HCT116 (cell line): ENCODE measurements at regions not wholly inside any gene's neighbourhood (a gene's known extent, or its start where the extent isn't known, plus 50 kb on each side); places are given as distances from the start of the nearest gene placed in this dataset.

Experiments
- ATAC-seq: fragments of 200-7000 bp; cut with Tn5 transposase; 2 replicates; pipeline ENCODE4 v1.9.1; 2020; ENCODE audit warnings: mild to moderate bottlenecking, moderate library complexity
- BruUV-seq: library from RNA; stranded (reverse); fragments of 400-500 nt; replicated peaks from 2 replicates; lab custom pipeline; 2021; lab: Mats Ljungman, UMichigan
- CTCF ChIA-PET: fragments of 300-600 bp; sonication (Branson Sonifier 250); formaldehyde crosslinking; loops from one replicate; lab custom pipeline; 2021; ENCODE audit warnings: antibody characterized with exemption; lab: Charles Lee
- POLR2A ChIA-PET: fragments of 300-600, 350-600 bp; sonication (Branson Sonifier 250); formaldehyde crosslinking; loops from one replicate; lab custom pipeline; 2021; ENCODE audit warnings: antibody characterized with exemption; lab: Charles Lee
- RAD21 ChIA-PET, 2 experiments: fragments of 300-600 bp; sonication (Branson Sonifier 250); formaldehyde crosslinking; loops; one replicate each; lab custom pipeline; 2023; ENCODE audit warnings: low total read pairs in 2 of 2; ENCODE audit not compliant: uncharacterized antibody in 2 of 2, unreplicated experiment in 2 of 2, low non-redundant PET in 1 of 2; lab: Charles Lee
- DNase-seq: peaks from one replicate; pipeline ENCODE4 v3.0.0-alpha.2; 2010; ENCODE audit warnings: low read depth, low spot score
- H2AFZ ChIP-seq: fragments of 200-600 bp; shearing (Covaris generic), sonication (generic); 2 replicates; pipeline ENCODE4 v1.6.1; 2017; ENCODE audit warnings: low read depth, mixed run types, mixed read lengths, antibody characterized with exemption, low read length; ENCODE audit not compliant: poor library complexity, severe bottlenecking
- H3K27ac ChIP-seq: 2 replicates; pipeline ENCODE4 v1.5.1; 2012; ENCODE audit warnings: low read depth, low read length
- H3K27me3 ChIP-seq: fragments of 200-600 bp; sonication (generic); 2 replicates; pipeline ENCODE4 v1.6.1; 2016; ENCODE audit warnings: mixed run types, low read length, mixed read lengths; ENCODE audit not compliant: insufficient read depth
- H3K36me3 ChIP-seq, 2 experiments: fragments of 200-500 bp in 1 of 2; fragments of 200-600 bp in 1 of 2; sonication (Bioruptor generic) in 1 of 2; sonication (generic) in 1 of 2; 2 replicates each; pipeline versions ENCODE4 v1.5.1 to v1.6.1; 2014 to 2016; ENCODE audit warnings: low read length in 2 of 2, inconsistent platforms in 1 of 2, mixed read lengths in 1 of 2, mixed run types in 1 of 2; ENCODE audit not compliant: insufficient read depth in 2 of 2, control insufficient read depth in 1 of 2
- H3K4me1 ChIP-seq, 2 experiments: fragments of 200-600 bp in 1 of 2; sonication (generic) in 1 of 2; 2 replicates each; pipeline versions ENCODE4 v1.5.1 to v1.6.1; 2012 to 2017; ENCODE audit warnings: low read length in 2 of 2, inconsistent platforms in 1 of 2, mild to moderate bottlenecking in 1 of 2, mixed read lengths in 1 of 2, mixed run types in 1 of 2, moderate library complexity in 1 of 2; ENCODE audit not compliant: insufficient read depth in 2 of 2, control insufficient read depth in 1 of 2
- H3K4me2 ChIP-seq: fragments of 200-600 bp; sonication (generic); 2 replicates; pipeline ENCODE4 v1.6.1; 2017; ENCODE audit warnings: mixed run types, low read length, mixed read lengths
- H3K4me3 ChIP-seq, 2 experiments: fragments of 200-600 bp in 1 of 2; sonication (generic) in 1 of 2; replicated peaks in 1 of 2; 2 replicates each; pipeline ENCODE4 v1.5.1; 2011 to 2016; ENCODE audit warnings: low read length in 2 of 2, control low read depth in 1 of 2, low read depth in 1 of 2, mild to moderate bottlenecking in 1 of 2, mixed read lengths in 1 of 2, mixed run types in 1 of 2
- H3K79me2 ChIP-seq: fragments of 200-600 bp; sonication (generic); 2 replicates; pipeline ENCODE4 v1.6.1; 2017; ENCODE audit warnings: mild to moderate bottlenecking, mixed run types, low read length, moderate library complexity, mixed read lengths; ENCODE audit not compliant: insufficient read depth
- H3K9ac ChIP-seq: fragments of 200-600 bp; sonication (generic); 2 replicates; pipeline ENCODE4 v1.6.1; 2016; ENCODE audit warnings: low read length, mixed read lengths
- H3K9me2 ChIP-seq: fragments of 200-600 bp; sonication (generic), shearing (Covaris generic); 2 replicates; pipeline ENCODE4 v1.6.1; 2017; ENCODE audit warnings: mixed run types, mild to moderate bottlenecking, moderate library complexity; ENCODE audit not compliant: insufficient read depth
- H3K9me3 ChIP-seq, 2 experiments: fragments of 200-500 bp in 1 of 2; fragments of 200-600 bp in 1 of 2; sonication (Bioruptor generic) in 1 of 2; sonication (generic) in 1 of 2; 2 replicates each; pipeline ENCODE4 v1.6.1; 2014 to 2017; ENCODE audit warnings: low read length in 2 of 2, mixed read lengths in 2 of 2, inconsistent platforms in 1 of 2, low read depth in 1 of 2, mild to moderate bottlenecking in 1 of 2, mixed run types in 1 of 2, moderate library complexity in 1 of 2; ENCODE audit not compliant: control insufficient read depth in 1 of 2, insufficient read depth in 1 of 2
- H4K20me1 ChIP-seq: fragments of 200-600 bp; sonication (generic), shearing (Covaris generic); 2 replicates; pipeline ENCODE4 v1.6.1; 2017; ENCODE audit warnings: mixed run types, mild to moderate bottlenecking, moderate library complexity; ENCODE audit not compliant: insufficient read depth
- ATF3 ChIP-seq: IDR thresholded peaks from 2 replicates; pipeline ENCODE4 v1.6.1; 2012
- CTCF ChIP-seq, 3 experiments: fragments of 200-600 bp in 1 of 3; sonication (generic) in 1 of 3; IDR thresholded peaks in 2 of 3; conservative IDR thresholded peaks in 1 of 3; 2 replicates each; pipeline ENCODE4 v1.5.1; 2012 to 2017; ENCODE audit warnings: low read depth in 2 of 3, low read length in 2 of 3, antibody characterized with exemption in 1 of 3, borderline replicate concordance in 1 of 3, control low read depth in 1 of 3, mild to moderate bottlenecking in 1 of 3, mixed read lengths in 1 of 3, mixed run types in 1 of 3, moderate library complexity in 1 of 3; ENCODE audit not compliant: insufficient read depth in 1 of 3
- EGR1 ChIP-seq: IDR thresholded peaks from 2 replicates; pipeline ENCODE4 v1.6.1; 2012; ENCODE audit warnings: low read depth
- ELF1 ChIP-seq: IDR thresholded peaks from 2 replicates; pipeline ENCODE4 v1.6.1; 2012; ENCODE audit warnings: low read depth, borderline replicate concordance
- EZH2 ChIP-seq: fragments of 200-600 bp; sonication (generic); IDR thresholded peaks from 2 replicates; pipeline ENCODE4 v1.6.1; 2017; ENCODE audit warnings: antibody characterized with exemption, mixed run types
- SP1 ChIP-seq: IDR thresholded peaks from 2 replicates; pipeline ENCODE4 v1.6.1; 2012; ENCODE audit warnings: low read depth
- ZBTB33 ChIP-seq: IDR thresholded peaks from 2 replicates; pipeline ENCODE4 v1.6.1; 2011; ENCODE audit warnings: mild to moderate bottlenecking, low read length, moderate library complexity; ENCODE audit not compliant: insufficient replicate concordance; ENCODE audit errors: extremely low read depth
- intact Hi-C: fragments of 100-400 bp; cut with micrococcal nuclease; formaldehyde crosslinking; loops from 2 replicates; pipeline ENCODE4 v1.10.0; 2022

- BruUV-seq, result no TSS peak
- intact Hi-C loops, result no loop called here
- Histone ChIP-seq H3K27ac (no peak overlapping the region), H3K4me2 (no peak overlapping the region), H3K9ac (no peak overlapping the region), H2AFZ (no peak overlapping the region), H3K4me3 (no peak overlapping the region), H3K9me3 (peaks cover 7 to 14% of the 10 kb centered on the region in 2 experiments; a peak in 2 of 4 replicates), H3K36me3 (no peaks in the 10 kb centered on the region), H3K9me2 (no peaks in the 10 kb centered on the region), H3K79me2 (no peaks in the 10 kb centered on the region), H3K27me3 (no peaks in the 10 kb centered on the region), H3K4me1 (no peaks in the 10 kb centered on the region), H4K20me1 (no peaks in the 10 kb centered on the region)
- TF ChIP-seq ATF3 (no peak), EGR1 (no peak), CTCF (IDR thresholded peaks at IDR 0.05 in 2 of 3, conservative IDR thresholded peaks at IDR 0.05 in 1 of 3; ENCODE audit: borderline replicate concordance in 1 of 3, insufficient read depth in 1 of 3, low read depth in 2 of 3, low read length in 2 of 3) (no peak), SP1 (no peak), EZH2 (no peak), ELF1 (no peak), ZBTB33 (no peak)
- DNase-seq (no peak), ATAC-seq (no peak)
- ChIA-PET CTCF (no interaction called here), RAD21 (no interaction called here), POLR2A (no interaction called here)
Measured at GRCh38 chr5:24367216-24367615, 277.6 kb downstream of the CDH10 start.
